RPMI7951 (cell line): ENCODE measurements at regions not wholly inside any gene's neighbourhood (a gene's known extent, or its start where the extent isn't known, plus 50 kb on each side); places are given as distances from the start of the nearest gene placed in this dataset.
A peak's percentile ranks its signal among the peaks of the same experiment; 100 is the strongest.

Source experiments
- DNase-seq: peaks from one replicate; pipeline ENCODE4 v3.0.0-alpha.2; 2012; ENCODE audit warnings: low read depth

DNA sequence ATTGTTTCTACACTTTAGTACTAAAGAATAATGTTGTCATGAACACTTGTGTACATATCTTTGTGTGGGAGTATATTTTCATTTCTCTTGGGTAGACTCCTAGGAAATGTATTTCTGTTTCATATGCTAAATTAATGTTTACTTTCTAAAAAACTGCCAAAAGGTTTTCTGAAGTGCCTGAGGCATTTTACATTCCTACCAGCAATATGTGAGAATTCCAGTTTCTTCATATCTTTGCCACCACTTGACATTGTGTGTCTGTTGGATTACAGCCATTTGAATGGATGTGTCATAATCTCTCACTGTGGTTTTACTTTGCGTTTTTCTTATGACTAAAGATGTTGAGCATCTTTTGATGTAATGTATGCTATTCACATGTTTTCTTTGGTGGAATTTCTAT lies 428.2 kb upstream of the KCNH7 start:
- peak; percentile 83 for DNase-seq

DNA sequence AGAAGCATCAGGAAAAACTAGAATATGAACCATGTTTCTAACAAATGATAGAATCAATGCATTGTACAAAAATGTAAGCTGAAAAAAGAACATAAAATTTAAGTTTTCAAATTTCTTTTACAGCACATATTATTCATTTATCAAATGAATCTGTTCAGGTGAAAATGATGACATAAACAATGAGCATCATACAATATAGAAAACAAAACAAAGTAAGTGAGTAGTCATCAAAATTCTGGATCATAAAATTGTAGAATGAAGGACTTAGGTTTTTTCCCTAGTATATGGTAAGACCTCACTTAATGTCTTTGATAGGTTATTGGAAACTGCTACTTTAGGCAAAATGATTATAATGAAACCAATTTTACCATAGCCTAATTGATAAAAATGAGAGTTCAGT lies 427.0 kb upstream of the KCNH7 start:
- DNase-seq = no peak

DNA sequence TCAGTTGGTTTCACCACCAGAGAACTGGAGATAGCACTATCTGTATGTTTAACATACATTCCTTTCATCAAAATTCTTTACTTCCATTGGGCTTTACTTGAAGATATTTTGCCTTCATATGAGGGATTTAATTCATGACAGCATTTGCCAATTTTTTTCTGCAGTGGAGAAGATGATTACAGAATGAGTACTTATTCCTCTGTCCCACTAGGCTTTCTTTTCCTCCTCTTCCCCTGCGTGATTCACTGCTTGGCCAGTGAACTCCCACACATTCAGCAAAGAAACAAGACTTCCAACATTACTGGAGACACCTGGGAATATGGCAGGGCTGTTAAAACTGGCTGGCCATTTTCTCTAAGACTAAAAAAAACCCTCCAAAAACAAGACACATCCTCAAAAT lies 425.8 kb upstream of the KCNH7 start:
- DNase-seq = peak; percentile 34

DNA sequence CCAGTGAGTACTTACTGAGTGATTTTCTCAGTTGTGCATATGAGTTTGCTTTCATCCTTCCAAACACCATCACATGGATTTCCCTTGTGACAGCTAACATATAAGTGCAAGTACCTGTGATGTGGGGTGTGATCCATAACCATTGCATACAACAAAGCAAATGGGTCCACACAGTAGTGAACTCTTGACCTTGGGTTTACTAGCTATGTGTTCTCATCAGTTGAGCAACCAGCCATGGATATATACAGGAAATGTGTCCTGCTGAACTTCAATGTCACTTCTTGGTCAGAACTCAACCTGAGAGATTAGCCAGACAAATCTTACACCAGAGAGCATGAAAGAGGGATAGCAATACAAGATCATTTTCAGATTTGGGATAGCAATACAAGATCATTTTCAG lies 420.9 kb upstream of the KCNH7 start:
- DNase-seq = no peak

DNA sequence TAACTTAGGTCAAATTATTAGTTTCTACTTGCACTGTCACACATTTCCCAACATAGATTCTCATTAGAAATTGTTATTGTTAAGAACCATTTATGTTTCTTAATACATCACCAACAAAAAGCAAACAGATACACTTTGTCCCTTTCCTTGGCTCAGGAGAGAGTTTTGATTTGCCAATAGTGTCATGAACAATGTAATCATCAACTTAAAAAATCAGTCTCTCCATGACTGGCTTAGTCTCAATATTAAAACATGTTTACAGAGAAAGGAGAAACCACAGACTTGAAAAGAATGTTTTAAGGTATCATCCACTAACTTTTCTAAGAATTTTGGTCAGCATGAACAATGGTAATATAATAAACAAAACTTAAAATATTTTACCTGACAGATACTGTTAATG lies 416.5 kb upstream of the KCNH7 start:
- no peak for DNase-seq

DNA sequence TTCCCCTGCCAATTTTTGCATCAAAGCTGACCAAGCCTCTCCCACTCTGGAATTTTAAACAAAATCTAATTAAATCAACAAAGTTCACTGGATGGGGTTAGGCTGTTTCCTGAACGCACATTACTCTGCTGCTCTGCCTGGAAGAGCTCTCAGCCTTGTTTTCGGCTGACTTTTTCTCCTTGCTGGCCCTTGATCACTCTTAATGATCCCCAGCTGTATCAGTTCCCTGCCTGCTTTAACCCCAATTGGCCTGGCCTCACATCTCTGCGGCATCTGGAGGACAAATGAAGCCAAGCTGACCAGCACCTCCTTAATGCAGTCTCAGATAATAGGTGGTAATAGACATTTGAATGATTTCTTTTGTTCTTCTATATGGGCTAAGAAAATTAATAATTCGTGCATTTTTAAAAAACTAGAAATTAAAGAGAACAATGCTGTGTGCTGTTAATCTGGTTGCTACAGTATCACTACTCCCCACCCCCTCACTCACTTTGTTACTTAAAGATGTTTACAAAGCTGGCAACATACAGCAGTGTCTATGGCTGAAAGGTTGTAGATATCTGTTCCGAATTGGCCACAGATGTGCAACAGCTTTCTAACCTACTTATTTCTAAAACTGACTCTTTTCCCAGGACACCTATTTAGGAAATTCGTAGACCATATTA lies 415.2 kb upstream of the KCNH7 start:
- no peak for DNase-seq

DNA sequence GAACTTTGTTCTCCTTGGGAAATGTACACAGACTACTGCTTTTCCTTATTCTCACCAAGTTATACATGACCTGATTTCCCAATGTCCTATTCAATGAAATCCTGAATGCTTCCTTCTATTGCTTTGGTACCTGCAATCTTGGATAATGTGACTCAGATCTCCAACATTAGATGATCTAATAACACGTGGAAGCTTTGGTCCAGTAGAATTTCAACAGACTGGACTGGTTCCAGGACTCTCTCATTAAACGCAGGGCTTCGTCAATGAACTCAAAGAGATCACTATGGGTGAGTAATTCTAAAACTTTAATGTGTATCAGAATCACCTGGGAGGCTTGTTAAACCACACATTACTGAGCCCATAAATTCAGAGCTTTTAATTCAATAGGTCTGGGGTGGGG lies 413.6 kb upstream of the KCNH7 start:
- no peak for DNase-seq

DNA sequence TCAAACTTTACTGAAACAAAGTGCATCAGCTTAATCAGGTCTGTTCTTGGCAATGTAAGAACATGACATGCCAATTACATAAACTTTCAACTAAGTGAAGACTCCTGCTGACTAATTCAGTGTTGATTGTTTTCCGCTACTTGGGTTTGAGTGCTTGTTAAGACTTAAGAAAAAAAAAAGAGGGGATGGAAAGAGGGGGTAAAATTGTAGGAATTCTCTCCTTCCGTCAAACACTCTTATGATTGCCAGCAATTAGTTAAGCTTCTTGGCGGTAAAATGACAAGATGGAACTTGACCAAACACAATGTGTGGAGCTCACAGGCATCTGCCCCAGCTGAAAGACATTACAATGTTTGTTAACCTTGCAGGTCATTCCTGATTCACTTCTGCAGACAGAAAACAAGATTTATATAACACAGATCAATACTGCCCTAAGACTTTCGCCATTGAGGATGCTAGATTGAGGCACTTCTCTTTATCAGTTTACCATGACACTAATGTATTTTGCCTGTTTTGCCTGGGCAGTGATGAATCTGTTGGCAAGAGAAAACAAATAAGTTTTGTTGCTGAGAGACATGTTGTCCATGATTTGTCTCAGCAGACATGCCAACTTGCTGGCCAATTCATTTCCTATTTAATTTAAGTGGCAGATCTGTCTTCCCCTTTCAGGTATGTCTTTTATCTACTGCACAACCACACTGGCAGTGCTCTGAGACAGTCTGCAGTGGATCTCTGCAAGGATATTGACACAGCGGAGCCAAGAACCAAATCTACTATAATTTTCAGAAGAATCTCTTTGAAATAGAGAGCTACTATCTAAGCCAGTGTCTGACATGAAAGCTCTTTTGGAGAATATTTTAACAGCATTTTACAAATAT lies 410.0 kb upstream of the KCNH7 start:
- DNase-seq = no peak

DNA sequence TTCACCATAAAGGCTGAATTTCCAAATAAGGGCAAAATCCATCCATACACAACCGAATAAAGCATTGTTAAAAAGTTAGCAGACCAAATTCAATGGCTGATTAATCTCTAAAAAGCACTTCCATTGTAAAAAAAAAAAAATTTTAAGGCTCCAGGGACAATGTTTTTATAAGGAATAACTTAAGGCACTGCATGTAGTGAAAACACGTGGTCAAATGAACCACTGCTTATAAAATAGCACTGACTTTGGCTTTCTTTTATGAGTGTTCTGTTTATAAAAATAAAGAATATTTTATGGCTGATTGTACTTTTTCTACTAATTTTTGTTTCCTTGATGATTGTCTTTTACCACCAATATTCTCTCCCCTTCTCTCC lies 409.3 kb upstream of the KCNH7 start:
- no peak for DNase-seq

DNA sequence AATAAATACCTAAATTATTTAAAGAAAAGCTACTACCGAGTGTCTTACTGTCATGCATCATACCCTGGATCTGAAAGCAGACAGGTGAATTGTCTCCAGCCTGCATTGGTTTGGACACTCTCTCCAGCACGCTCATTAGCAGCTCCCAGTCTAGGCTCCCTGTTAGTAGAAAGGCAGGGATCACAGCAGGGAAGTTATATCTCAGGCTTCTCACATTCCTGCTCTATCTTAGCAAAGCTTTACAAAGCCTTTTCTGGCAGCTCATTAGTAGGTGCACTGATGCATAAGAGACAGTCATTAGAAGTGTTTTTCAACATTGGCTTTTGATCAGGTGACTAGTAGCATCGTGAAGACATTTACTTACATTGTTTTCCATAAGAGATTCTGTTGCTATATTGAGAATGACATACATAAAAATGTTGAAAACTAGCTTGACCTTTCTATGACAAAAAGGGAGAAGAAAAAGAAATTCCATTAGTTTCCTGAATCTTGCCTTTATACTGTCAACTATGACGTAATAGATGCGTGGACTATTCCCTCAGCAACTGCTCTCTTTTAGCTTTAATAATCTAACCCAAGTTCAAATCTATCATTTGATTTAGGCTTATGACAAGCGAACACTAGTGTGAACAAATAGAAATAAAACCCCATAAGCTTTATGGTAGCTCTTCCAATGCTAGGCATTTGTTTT lies 408.7 kb upstream of the KCNH7 start:
- DNase-seq = no peak

DNA sequence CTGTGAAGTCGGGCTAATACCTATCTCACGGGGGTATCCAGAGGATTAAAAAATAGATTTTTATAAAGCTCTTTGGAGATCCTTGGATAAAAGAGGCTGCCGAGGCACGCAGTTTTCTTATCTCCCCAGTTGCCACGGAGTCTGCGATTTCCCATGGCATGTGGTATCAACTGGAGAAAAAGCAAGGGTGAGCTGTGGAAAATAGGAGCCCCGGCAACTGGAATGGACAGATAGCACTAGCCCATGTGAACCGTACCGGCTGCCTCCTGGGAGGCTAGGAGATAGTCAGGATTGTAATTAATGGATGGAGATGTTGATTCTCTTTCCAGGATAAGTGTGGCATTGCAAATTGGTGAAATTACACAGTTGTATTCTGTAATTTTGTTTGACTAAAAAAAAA lies 407.6 kb upstream of the KCNH7 start:
- no peak for DNase-seq

DNA sequence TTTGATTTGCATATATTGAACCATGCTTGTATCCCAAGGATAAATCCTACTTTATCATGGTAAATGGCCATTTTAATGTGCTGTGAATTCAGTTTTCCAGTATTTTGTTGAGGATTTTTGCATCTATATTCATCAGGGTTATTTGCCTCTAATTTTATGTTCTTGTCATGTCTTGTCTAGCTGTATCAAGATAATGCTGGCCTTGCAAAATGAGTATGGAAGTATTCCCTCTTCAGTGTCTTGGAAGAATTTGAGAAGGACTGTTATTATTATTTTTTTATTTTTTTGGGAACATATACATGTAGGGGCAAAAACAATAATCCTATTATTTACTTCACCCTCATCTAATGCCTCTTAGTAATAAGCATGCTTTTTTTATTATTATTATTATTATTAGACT lies 398.0 kb upstream of the KCNH7 start:
- DNase-seq = no peak

DNA sequence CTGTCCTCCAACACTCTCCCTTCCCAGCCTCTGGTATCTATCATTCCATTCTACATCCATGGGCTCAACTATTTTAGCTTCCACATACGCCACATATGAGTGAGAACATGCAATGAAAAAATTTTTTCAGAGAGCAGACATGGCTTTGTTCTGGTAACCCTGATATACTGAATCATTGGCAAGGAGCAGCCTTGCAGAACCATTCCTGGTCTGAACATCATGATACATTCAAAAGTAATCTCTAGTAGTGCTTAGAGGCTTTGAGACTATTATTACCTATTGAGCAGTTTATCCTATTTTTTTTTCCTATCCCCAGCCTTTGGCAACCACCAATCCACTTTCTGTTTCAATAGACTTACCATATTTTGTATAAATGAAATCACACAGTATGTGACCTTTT lies 393.1 kb upstream of the KCNH7 start:
- no peak for DNase-seq

DNA sequence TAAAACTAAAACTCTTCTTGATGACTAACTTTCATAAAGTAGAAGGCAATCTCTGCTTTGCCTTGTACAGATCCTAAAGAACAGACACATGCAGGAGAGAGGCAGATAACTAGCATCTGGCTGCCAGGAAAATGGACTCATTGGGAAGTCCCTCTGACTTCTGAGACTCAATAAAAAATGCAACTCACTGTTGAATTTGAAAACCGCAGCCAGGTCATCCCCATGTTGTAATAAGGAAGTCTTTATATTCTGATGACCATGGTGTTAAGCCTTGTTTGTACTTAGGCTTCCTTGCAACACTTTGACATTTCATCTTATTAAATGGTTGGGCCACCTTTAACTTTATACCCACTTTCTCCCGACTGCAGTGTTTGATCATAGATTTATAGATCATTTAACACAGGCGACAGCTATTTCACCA lies 375.1 kb upstream of the KCNH7 start:
- peak; percentile 81 for DNase-seq

DNA sequence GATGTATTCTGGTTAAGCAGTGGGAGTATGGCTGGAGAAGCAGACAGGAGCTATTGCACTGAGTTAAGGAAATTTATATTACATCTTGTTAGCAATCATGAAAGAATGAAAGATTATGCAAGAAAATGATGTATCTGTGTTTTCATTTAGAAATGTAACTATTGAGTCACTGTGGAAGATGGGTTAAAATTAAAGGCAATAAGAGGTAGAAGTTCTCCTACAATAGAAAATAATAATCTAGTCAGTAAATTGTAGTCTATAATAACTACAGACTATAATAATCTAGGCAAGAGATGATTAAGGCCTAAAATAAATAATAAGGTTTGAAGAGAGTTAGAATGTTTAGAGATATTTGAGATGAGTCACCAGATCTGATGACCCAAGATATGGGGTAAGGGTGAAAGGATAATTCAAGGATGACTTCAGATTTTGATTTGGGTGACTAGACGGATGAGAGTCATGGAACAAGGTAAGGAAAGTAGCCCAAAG lies 371.9 kb upstream of the KCNH7 start:
- peak; percentile 36 for DNase-seq

DNA sequence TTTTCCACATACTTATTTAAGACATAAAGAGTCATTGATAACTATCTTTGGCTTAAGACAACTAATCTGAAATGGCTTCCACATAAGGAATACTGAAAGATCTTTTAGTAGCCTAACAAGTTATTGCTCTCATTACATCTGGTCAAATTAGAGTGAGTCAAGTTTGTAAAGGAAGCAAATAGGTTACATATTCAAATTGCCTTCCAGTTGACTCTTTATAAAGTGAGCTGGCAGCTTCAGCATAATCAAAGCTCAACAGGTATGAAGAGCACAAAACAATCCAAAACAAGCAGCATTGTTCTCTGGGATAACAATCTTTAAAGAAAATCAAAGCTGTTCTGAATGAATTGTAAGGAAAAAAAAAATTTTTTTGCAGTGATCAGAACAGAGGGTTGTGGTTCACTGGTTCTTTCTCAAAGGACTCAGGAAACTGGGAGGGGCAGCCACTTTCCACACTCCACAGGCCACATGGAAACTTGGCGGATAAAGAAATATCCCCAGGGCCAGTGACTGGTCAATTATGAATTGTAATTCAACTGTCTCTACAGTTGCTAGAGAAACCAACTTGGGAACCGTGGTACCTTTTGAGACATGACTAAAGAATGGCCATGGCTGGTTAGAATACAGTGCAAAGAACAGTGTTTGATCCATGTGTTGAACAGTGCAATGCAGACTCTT lies 369.3 kb upstream of the KCNH7 start:
- peak; percentile 79 for DNase-seq

DNA sequence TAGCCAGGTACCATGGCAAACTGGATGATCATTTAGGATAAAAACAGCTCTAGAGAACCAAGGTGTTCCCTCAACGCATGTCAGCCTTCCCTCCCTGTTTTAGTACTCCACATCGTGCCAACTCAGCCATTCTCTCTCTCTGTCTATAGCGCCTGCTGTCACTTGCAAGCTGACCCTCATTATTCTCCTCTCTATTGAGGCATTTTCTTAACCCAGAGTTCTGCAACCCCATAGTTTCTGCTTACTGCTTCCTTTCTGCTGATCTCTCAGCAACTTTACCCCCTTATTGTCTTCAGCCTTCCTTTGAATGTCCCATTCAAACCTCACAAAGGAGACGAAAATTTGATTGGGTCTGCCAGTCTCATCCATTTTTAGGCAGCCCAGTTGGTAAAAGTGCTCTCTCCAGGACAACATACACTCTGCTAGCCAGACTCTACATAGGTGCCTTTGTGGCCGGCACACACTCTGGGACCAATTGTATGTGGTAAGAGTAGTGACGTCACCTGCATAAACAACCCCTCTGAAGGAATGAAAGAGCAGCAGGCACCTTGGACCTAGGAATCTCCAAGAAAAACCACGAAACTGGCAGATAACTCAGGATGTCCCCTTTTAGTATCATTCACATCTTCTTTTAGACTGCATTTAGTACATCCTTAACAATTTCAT lies 367.2 kb upstream of the KCNH7 start:
- no peak for DNase-seq

DNA sequence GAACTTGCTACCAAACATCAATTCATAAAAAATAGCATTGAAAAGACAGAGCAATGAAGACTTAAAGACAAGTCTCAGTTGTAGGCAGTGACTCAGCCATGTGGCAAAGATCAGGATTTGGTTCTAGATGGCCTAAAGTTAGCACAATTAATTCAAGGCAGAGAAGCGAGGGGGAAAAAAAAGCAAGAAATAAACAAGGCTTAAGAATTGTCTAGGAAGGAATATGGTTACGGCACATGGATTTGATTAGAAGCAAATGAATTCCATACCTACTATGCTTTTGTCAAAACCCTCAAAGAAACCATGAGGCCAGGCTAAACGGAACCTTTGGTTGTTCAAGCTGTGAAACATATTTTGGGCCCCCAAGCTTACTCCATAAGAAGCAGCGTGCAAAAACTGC lies 362.2 kb upstream of the KCNH7 start:
- DNase-seq = no peak

DNA sequence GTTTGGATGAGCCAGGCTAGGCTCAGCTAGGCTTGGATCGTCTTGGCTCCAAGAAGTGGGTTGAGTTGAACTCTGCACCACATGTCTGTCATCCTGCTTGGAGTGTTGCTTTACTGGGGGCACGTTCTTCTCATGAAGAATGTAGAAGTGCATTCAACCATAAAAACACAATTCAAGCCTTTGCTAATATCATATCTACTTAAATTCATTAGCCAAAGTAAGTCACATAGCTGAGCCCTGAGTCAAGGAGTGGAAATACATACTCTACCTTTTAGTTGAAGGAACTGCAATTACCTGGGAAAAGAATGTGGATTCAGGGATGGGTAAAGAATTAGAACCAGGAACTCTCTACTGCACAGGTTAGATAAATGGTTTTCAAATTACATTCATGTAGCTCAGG lies 360.4 kb upstream of the KCNH7 start:
- DNase-seq = no peak

DNA sequence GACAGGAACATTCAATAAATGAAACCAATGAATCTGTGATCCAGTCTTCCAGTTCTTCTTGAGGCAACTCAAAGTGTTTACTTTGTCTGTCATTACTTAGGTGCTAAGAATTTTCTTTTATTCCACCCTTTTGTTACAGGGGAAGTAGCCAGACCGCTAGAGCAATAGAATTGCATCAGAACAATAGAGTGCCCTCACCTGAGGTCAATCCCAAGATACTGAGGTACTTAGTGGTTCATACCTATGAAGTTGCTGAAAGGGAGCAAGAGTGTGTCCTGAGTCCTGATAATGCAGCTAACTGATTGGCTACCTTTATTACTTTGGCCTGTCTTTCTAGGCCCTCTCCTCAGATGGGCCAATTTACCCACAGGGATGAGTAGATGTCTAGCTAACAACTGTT lies 359.4 kb upstream of the KCNH7 start:
- no peak for DNase-seq

DNA sequence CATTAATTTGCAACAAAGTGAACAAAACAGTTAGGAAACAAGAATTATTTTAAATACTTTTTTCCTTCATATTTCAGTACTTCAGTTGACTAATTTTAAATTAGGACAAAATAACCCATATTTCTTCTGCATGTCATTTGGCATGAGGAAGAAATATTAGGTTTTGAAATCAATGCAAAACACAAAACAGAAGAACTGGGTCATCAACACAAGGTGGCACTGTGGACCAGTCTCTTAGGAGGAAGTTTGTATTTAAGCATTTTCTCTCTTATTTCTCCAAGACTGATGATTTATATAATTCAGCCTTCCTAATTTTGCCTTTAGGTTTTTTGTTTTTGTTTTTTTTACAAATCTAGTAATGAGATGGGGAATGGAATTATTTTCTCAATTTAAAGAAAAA lies 352.8 kb upstream of the KCNH7 start:
- DNase-seq = peak; percentile 38
